B cell (primary cell): ENCODE measurements at regions not wholly inside any gene's neighbourhood (a gene's known extent, or its start where the extent isn't known, plus 50 kb on each side); places are given as distances from the start of the nearest gene placed in this dataset.

Experiments
- ATAC-seq: fragments of 200-7000 bp; cut with Tn5 transposase; one replicate; pipeline ENCODE4 v1.10.0; 2021; ENCODE audit warnings: low read depth, mild to moderate bottlenecking, moderate number of reproducible peaks, moderate library complexity
- CTCF ChIA-PET: fragments of 350-600 bp; sonication (Branson Sonifier 250); formaldehyde crosslinking; loops from one replicate; lab custom pipeline; 2021; ENCODE audit warnings: antibody characterized with exemption, inconsistent platforms; lab: Charles Lee
- POLR2A ChIA-PET: fragments of 350-600 bp; sonication (Branson Sonifier 250); formaldehyde crosslinking; loops from one replicate; lab custom pipeline; 2021; ENCODE audit warnings: antibody characterized with exemption; lab: Charles Lee
- DNase-seq: peaks from one replicate; pipeline ENCODE4 v3.0.0; 2013
- H2AFZ ChIP-seq: 2 replicates; pipeline ENCODE4 v1.6.1; 2012; ENCODE audit warnings: mild to moderate bottlenecking, low read depth, low read length; ENCODE audit not compliant: insufficient read depth, poor library complexity, severe bottlenecking
- H3K27ac ChIP-seq, 2 donors: 1 replicate in 1 of 2; 2 replicates in 1 of 2; pipeline ENCODE4 v1.5.1; 2012 to 2013; ENCODE audit warnings: low read length in 2 of 2, mild to moderate bottlenecking in 2 of 2, moderate library complexity in 1 of 2
- H3K27me3 ChIP-seq, 4 experiments: fragments of 200-600 bp in 1 of 4; sonication (generic) in 1 of 4; replicated peaks in 1 of 4; 1 replicate in 2 of 4; 2 replicates in 2 of 4; pipeline versions ENCODE4 v1.6.1 to v1.7.0; 2013 to 2016; ENCODE audit warnings: low read length in 3 of 4, mild to moderate bottlenecking in 2 of 4, mixed read lengths in 1 of 4, moderate library complexity in 1 of 4; ENCODE audit not compliant: insufficient read depth in 4 of 4, control insufficient read depth in 3 of 4; ENCODE audit errors: control extremely low read depth in 1 of 4
- H3K36me3 ChIP-seq, 2 experiments: replicated peaks in 1 of 2; 1 replicate in 1 of 2; 2 replicates in 1 of 2; pipeline versions ENCODE4 v1.6.1 to v1.7.1; 2013; ENCODE audit warnings: low read length in 1 of 2; ENCODE audit not compliant: insufficient read depth in 2 of 2, control insufficient read depth in 1 of 2; ENCODE audit errors: control extremely low read depth in 1 of 2, extremely low read depth in 1 of 2
- H3K4me1 ChIP-seq, 2 donors: fragments of 200-600 bp in 1 of 2; sonication (generic) in 1 of 2; 1 replicate in 1 of 2; 2 replicates in 1 of 2; pipeline versions ENCODE4 v1.5.1 to v1.6.1; 2013 to 2017; ENCODE audit warnings: low read length in 2 of 2; ENCODE audit not compliant: control insufficient read depth in 2 of 2, insufficient read depth in 2 of 2
- H3K4me2 ChIP-seq: replicated peaks from 2 replicates; pipeline ENCODE3; 2012; ENCODE audit warnings: mild to moderate bottlenecking, low read depth, low read length; ENCODE audit not compliant: poor library complexity, severe bottlenecking
- H3K4me3 ChIP-seq, 5 experiments: fragments of 200-600 bp in 1 of 5; sonication (generic) in 1 of 5; 1 replicate in 3 of 5; 2 replicates in 2 of 5; pipeline versions ENCODE4 v1.5.1 to v1.7.0; 2011 to 2016; ENCODE audit warnings: low read length in 4 of 5, mild to moderate bottlenecking in 4 of 5, low read depth in 2 of 5, control low read depth in 1 of 5, moderate library complexity in 1 of 5; ENCODE audit not compliant: insufficient read depth in 1 of 5; ENCODE audit errors: control extremely low read depth in 1 of 5, extremely low read depth in 1 of 5
- H3K79me2 ChIP-seq: fragments of 200-600 bp; sonication (generic); one replicate; pipeline ENCODE4 v1.6.0; 2016; ENCODE audit warnings: low read length; ENCODE audit not compliant: control insufficient read depth, insufficient read depth
- H3K9ac ChIP-seq: fragments of 200-600 bp; sonication (generic); 2 replicates; pipeline ENCODE4 v1.6.1; 2017; ENCODE audit warnings: mild to moderate bottlenecking, low read length, moderate library complexity
- H3K9me3 ChIP-seq, 3 donors: one replicate each; pipeline versions ENCODE4 v1.6.1 to v1.7.1; 2013; ENCODE audit warnings: low read length in 2 of 3; ENCODE audit not compliant: control insufficient read depth in 2 of 3, insufficient read depth in 1 of 3; ENCODE audit errors: control extremely low read depth in 1 of 3
- H4K20me1 ChIP-seq: 2 replicates; pipeline ENCODE4 v1.6.0; 2012; ENCODE audit warnings: mild to moderate bottlenecking, low read length; ENCODE audit not compliant: insufficient read depth, control insufficient read depth, poor library complexity, severe bottlenecking
- H3K27ac Mint-ChIP-seq: one replicate; pipeline ENCODE4 v1.8.0; 2021; ENCODE audit warnings: mixed read lengths
- H3K27me3 Mint-ChIP-seq: one replicate; pipeline ENCODE4 v1.8.0; 2021; ENCODE audit warnings: mixed read lengths
- H3K4me1 Mint-ChIP-seq: one replicate; pipeline ENCODE4 v1.8.0; 2021; ENCODE audit warnings: mixed read lengths
- H3K4me3 Mint-ChIP-seq: one replicate; pipeline ENCODE4 v1.8.0; 2021; ENCODE audit warnings: mixed read lengths
- H3K9me3 Mint-ChIP-seq: one replicate; pipeline ENCODE4 v1.8.0; 2022; ENCODE audit warnings: mixed read lengths; ENCODE audit not compliant: insufficient read depth
- CTCF ChIP-seq: fragments of 200-600 bp; IDR thresholded peaks from one replicate; pipeline ENCODE4 v1.8.0; 2022; ENCODE audit warnings: antibody characterized with exemption, mild to moderate bottlenecking
- EZH2 ChIP-seq: IDR thresholded peaks from 2 replicates; pipeline ENCODE4 v1.6.1; 2012; ENCODE audit warnings: borderline replicate concordance, low read depth, mild to moderate bottlenecking, moderate library complexity, low read length; ENCODE audit not compliant: insufficient read depth, poor library complexity, severe bottlenecking
- WGBS: methylation state at CpG from one replicate; pipeline ENCODE4 v1.1.5; 2013; ENCODE audit warnings: missing lambda C conversion rate; ENCODE audit not compliant: insufficient coverage; 5-methylcytosine and 5-hydroxymethylcytosine counted together
- intact Hi-C: fragments of 100-400 bp; cut with micrococcal nuclease; formaldehyde crosslinking; loops from one replicate; pipeline ENCODE4 v1.10.0; 2022

- no peak overlapping the region for H3K4me2 ChIP-seq
- no peak for TF ChIP-seq CTCF
- TF ChIP-seq EZH2: no peak
These were observed 465.4 kb upstream of the GRID2 start for GRCh38 chr4:91838181-91838861.

GRCh38 chr4:91840359-91840758 lies 463.4 kb upstream of the GRID2 start:
- WGBS: no CpG with 5 or more reads among the region's 2 CpGs
- Histone ChIP-seq H3K79me2 (no peaks in the 10 kb centered on the region), H3K27me3 (no peaks in the 10 kb centered on the region), H3K27ac (no peak overlapping the region), H2AFZ (no peak overlapping the region), H3K4me1 (no peaks in the 10 kb centered on the region), H3K4me3 (no peak overlapping the region), H4K20me1 (no peaks in the 10 kb centered on the region), H3K4me2 (no peak overlapping the region), H3K36me3 (no peaks in the 10 kb centered on the region), H3K9me3 (no peaks in the 10 kb centered on the region), H3K9ac (no peak overlapping the region)
- intact Hi-C loops: no loop called here
- no peak overlapping the region for H3K4me3 Mint-ChIP-seq
- TF ChIP-seq EZH2: no peak
- no peak for TF ChIP-seq CTCF
- no peaks in the 10 kb centered on the region for H3K4me1 Mint-ChIP-seq
- H3K27me3 Mint-ChIP-seq: no peaks in the 10 kb centered on the region
- ATAC-seq (no peak), DNase-seq (no peak)
- H3K27ac Mint-ChIP-seq: no peak overlapping the region
- peaks cover 5% of the 10 kb centered on the region for H3K9me3 Mint-ChIP-seq
- CTCF ChIA-PET: no interaction called here
- POLR2A ChIA-PET: no interaction called here

More at GRCh38 chr4:91838181-91838861, 465.4 kb upstream of the GRID2 start:
- Histone ChIP-seq H3K4me3 (no peak overlapping the region), H3K36me3 (no peaks in the 10 kb centered on the region), H2AFZ (no peak overlapping the region), H3K9ac (no peak overlapping the region), H3K27me3 (no peaks in the 10 kb centered on the region), H3K9me3 (peaks cover 0 to 9% (median 6%) of the 10 kb centered on the region in 3 donors), H3K27ac (no peak overlapping the region), H3K79me2 (no peaks in the 10 kb centered on the region), H3K4me1 (no peaks in the 10 kb centered on the region), H4K20me1 (no peaks in the 10 kb centered on the region)
- no CpG with 5 or more reads among the region's 2 CpGs for WGBS
- Mint-ChIP-seq H3K4me3 (no peak overlapping the region), H3K9me3 (peaks cover 20% of the 10 kb centered on the region), H3K4me1 (no peaks in the 10 kb centered on the region), H3K27me3 (no peaks in the 10 kb centered on the region), H3K27ac (no peak overlapping the region)
- ChIA-PET POLR2A (no interaction called here), CTCF (no interaction called here)
- intact Hi-C loops: no loop called here
- ATAC-seq: no peak
- no peak for DNase-seq
